GM12872 (cell line): ENCODE measurements at regions not wholly inside any gene's neighbourhood (a gene's known extent, or its start where the extent isn't known, plus 50 kb on each side); places are given as distances from the start of the nearest gene placed in this dataset.

Experiments
- CTCF ChIP-seq: IDR thresholded peaks from 3 replicates; pipeline ENCODE4 v1.5.1; 2011; ENCODE audit warnings: low read depth, mild to moderate bottlenecking, low read length, moderate library complexity; ENCODE audit not compliant: insufficient read depth

DNA sequence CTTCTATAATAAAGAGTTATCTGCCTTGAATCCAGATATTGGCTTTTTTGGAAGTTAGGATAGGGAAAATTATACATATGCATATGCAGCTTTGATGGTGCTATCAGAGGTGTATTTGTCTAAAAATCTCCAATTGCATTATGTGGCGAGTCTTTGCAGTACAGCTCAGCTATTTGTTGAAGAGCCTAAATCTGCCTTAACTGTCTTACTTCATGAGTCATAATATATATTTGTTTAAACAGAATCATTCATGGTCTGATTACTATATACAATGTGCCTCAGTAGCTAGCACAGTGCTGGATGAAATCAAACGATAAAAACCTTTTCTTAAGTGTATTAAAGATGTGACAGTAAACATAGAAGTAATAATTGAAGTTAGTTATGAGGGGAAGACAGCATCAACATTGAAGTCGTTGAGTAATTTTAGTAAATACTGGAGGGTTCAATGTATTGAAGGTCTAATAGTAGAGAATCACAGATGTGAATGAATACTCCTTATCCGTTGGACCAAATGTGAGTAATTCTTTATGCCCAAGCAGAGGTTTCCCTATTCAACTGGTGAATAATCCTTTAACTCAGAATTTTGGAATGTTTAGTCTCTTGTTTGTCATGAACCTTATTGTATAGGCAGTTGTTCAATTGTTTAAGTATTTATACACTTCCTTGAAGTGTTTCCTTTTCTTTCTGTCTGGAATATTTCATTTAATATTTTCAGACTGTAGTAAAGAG is 74.8 kb upstream of the NAALADL2 start:
- TF ChIP-seq CTCF, result no peak

GRCh38 chr3:174786825-174787224 is 72.3 kb upstream of the NAALADL2 start:
- no peak for TF ChIP-seq CTCF

DNA sequence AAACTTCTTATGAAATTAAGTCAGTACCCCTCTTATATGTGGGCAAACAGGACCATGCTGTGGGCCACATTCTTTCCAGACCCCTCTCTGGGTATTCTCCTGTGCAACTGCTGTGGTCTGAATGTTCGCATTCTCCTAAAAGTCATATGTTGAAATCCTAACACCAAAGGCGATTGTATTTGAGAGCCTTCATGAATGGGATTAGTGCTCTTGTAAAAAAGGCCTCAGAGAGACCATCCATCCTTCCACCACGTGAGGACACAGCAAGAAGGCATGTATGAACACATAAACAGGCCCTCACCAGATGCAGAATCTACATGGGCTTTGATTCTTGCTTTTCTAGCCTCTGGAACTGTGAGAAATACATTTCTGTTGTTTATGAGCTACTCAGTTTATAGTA is 68.0 kb upstream of the NAALADL2 start:
- no peak for TF ChIP-seq CTCF

DNA sequence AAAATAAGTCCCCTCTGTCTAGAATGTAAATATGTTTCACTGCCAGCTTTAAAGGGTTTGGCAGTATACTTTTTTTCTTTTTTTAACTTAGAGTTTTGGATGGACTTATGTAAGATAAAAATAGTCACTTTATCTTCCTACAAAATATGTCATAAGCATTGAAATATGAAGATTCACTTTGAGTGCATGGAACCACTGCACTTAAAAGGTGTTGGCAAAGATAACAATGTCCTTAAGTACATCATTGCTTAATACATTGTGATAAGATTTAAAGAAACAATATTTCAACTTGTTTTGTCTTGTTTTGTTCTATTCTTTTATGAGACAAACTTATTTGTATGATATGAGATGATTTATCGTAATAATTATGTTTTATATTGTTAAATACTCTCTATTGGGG is 66.3 kb upstream of the NAALADL2 start:
- no peak for TF ChIP-seq CTCF
